C4-2B (cell line): ENCODE measurements at regions not wholly inside any gene's neighbourhood (a gene's known extent, or its start where the extent isn't known, plus 50 kb on each side); places are given as distances from the start of the nearest gene placed in this dataset.

Source experiments
- ZFX ChIP-seq: fragments of 450-650 bp; IDR thresholded peaks from 2 replicates; pipeline ENCODE4 v1.6.1; 2017
- TF ChIP-seq, protein P1 (sequence below): fragments of 450-650 bp; conservative IDR thresholded peaks from 2 replicates; pipeline ENCODE4 v1.5.1; 2017; ENCODE audit warnings: mild to moderate bottlenecking

DNA sequence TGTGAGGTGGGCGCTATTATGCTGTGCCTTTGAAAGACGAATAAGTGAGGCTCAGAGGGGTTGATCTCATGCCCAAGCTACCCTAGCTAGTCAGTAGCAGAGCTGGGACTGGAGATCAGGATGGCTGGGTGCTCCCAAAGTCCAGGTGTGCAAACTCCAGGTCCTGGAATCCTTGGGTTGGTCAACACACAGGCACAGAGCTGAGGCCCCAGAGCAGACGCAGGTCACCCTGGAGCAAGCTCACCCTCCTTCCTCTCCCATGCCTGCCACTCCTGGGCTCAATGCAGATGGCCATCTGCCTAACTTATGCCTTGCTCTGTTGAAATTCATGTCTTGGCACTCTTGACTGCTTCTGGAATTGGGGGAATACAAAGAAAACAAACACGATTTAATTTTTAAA, 587.2 kb downstream of the PTPRU start:
- TF ChIP-seq, protein P1, sequence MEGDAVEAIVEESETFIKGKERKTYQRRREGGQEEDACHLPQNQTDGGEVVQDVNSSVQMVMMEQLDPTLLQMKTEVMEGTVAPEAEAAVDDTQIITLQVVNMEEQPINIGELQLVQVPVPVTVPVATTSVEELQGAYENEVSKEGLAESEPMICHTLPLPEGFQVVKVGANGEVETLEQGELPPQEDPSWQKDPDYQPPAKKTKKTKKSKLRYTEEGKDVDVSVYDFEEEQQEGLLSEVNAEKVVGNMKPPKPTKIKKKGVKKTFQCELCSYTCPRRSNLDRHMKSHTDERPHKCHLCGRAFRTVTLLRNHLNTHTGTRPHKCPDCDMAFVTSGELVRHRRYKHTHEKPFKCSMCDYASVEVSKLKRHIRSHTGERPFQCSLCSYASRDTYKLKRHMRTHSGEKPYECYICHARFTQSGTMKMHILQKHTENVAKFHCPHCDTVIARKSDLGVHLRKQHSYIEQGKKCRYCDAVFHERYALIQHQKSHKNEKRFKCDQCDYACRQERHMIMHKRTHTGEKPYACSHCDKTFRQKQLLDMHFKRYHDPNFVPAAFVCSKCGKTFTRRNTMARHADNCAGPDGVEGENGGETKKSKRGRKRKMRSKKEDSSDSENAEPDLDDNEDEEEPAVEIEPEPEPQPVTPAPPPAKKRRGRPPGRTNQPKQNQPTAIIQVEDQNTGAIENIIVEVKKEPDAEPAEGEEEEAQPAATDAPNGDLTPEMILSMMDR: no peak
- no peak for TF ChIP-seq ZFX
